ENCODE measurements at regions not wholly inside any gene's neighbourhood (a gene's known extent, or its start where the extent isn't known, plus 50 kb on each side); places are given as distances from the start of the nearest gene placed in this dataset.
"Not testable (repeated sequence)": the region's sequence is repeated elsewhere in the genome, so short reads cannot be mapped to it uniquely, and the experiment has no call there.

DNA sequence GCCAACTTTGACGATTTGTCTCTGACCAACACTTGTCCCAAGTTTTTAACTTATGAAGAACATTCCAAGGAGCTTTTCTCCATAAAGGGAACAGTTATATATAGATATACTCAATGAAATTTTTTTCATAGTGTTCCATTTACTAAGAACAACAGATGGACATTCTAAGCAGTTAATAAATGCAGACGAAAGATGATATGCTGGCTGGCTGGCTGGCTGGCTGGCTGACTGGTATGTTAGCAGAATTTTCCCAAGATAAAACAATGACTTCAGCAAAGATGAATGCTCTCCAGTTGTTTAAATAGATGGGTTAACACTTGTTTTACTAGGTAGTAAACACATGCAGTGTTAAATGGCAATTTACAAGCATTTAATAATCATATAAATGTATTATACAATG is 62.2 kb downstream of the SPANXN3 start:
- no peak for DNase-seq

DNA sequence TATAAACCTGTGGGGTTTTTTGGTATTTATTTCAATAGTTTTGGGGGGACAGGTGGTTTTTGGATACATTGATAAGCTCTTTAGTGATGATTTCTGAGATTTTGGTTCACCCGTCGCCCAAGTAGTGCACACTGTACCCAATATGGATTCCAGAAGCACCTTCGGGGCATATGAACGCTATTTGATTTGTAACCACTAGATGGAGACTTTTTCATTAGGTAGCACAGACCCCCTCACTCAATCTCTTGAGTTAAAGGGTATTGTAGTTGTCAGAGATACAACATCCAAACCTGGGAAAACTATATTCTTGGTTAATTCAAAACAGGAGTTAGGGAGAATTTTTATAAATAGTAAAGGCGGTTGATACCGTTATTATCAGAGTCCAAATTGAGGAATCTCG is 79.8 kb downstream of the SPANXN3 start:
- peak; percentile 26 to 33 for DNase-seq

DNA sequence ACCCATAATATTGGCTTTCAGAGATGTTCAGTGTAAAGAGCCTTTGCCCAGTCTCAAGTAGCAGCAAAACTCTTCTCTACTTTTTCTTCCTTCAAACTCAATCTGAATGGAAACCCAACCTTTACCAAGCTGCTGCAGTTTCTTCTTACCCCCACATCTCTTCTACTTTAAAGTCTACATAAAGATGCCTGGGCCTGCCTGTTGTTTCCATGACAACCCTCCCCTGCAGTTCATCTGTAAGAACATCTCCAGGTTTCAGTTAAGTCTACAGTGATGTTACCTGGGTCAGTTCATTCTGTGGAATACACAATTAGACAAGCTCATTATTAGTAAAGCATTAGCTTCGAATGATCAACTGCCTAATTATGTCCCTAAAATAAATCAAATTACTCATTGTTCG is 81.4 kb downstream of the SPANXN3 start:
- DNase-seq, result no peak

DNA sequence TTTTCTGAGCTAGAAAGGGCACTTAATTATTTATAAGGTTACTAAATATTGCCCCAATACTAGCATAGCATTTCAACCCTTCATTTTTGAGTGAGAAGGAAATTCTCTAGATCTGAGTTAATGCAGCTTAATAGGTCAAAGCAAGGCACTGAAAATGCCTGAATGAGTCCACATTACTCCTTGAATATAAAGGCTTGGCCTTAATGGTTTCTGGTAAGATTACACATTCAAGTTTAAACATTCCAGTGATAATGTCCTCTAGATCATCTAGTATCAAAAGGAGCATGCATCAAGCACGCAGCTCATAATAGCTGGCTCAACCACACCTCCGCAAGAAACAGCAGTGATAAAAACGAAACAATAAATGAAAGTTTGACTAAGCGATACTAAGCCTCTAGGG is 87.5 kb downstream of the SPANXN3 start:
- no peak for DNase-seq

DNA sequence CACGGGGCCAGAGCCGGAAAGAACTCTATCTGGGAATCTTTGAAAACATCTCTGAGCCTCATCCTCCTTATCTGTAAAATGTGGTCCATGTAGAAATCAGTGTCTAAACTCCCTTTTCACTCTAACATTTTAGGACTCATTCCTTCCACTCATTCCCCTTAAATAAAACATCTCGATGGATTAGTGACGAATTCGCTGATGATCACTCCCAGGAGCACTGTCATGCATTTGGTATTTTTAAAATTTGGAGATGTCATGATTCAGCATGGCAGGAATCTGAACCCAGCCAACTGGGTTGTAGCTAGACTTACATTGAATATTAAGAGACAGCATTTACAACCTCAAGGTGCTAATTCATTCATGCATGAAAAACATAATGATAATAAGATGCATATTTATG is 88.1 kb downstream of the SPANXN3 start:
- DNase-seq, result no peak

DNA sequence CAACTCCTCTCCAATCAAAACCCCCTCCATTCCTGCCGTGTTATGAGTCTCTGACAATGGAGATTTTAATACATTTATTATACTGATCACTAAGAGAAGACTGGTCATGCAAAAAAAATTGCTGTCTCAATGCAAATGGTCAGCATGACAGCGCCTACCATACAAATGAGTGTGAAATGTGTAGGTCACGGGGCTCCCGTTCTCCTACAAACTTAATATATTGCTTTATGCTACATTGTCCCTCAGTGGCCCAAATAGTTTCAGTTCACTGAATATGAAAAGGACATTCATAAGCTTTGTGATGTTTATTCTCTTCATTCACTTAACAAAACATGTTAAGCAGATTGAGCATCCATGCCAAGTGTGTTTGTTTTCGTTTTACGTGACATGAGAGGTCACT is 116.1 kb downstream of the SPANXN3 start:
- DNase-seq, result no peak

DNA sequence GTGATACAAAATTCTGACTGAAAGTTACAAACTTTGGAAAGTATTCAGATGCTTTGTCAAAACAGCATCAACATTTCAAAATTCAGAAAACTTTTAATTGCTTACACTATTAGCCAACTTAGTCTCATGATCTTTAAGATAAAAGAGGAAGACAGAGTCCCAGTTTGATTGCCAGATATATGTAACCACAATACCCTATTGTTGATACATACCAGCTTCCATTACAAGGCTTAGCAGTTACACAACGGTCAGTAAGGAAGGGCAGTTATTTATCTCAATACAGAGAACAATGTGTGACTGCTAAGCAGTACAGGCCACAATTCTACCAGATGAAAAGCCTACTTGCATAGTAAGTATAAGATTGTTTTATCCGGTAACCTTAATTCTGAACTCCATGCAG is 138.4 kb downstream of the SPANXN3 start:
- peak; percentile 0 to 13 for DNase-seq

DNA sequence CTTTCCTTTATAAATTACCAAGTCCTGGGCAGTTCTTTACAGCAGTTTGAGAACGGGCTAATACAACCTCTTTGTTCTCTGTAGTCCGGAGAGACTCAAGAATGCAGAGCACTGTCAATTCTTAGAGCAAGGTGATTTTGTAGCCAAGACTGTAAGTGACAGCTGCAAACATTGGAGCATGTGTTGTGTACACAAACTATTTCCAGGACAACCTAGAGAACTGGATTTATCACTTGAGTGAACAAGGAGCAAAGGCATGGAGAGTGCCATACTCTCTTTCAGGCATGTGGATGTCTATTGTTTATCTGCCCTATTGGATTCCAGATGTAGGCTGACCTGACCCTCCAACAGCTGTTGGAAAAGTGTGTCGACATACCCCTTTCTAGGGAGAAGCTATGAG is 153.9 kb downstream of the SPANXN3 start:
- no peak for DNase-seq

DNA sequence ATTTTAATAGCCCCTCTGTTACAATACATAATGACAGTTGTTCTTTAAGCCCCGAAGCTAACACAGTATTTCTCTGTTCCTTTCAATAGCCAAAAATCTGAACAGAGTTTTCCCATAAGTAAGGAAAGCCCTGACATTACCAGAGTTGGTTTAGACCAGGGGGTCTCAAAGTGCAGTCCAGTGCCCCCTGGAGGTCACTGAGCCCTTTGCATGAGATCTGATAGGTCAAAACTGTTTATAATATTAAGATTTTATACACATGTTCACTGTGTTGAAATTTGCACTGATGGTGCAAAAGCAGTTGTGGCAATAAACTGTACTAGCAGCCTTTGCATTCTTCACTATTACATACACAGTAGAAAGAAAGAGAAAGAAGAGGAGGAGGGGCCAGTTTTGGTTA is 177.1 kb downstream of the SPANXN3 start:
- no peak for DNase-seq

DNA sequence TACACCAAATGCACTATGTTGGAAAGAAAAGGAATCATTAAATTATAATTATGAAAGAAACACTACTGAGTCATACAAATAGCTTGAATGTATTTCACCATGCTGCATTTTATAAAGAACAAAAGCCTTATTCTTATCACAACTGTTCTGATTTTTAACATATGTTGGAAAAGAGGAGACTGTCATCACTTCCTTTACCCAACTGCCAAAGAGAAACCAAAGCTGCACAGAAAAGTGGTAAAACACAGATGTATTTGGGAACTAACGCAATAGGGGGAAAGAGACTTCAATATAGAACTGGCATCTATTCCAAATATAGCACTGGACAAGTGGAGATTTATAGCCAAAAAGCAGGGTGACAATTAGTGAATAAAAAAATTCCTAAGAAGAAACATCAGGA is 181.0 kb downstream of the SPANXN3 start:
- DNase-seq, result no peak

DNA sequence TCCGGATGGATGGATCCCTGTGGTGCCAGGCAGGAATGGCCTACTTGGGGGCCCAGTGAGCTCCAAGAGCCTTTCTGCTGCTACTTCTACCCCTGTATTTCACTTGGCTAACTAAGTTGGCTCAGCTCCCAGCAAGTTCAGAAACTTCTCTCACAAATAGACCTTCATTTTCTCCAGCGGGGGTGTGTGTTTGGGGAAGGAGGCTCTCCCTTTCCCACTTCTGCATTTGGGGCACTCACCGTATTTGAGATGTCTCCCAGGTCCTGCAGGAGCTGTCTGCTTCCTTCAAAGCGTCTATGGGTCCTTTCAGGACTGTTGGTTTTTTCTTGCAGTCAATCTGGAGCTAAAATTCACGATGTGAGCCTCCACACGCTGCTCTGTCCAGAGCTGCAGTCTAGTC is 197.7 kb downstream of the SPANXN3 start:
- no peak for DNase-seq

DNA sequence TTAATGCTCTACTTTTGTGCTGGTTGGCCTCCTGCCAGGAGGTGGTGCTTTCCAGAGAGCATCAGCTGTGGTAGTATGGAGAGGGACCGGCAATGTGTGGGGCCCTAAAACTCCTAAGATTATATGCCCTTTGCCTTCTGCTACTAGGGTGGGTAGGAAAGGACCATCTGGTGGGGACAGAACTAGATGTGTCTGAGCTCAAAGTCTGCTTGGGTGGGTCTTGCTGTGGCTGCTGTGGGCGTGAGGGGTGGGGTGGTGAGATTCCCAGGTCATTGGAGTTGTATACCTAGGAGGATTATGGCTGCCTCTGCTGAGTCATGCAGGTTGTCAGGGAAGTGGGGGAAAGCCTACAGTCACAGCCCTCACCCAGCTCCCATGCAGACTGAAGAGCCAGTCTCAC is 198.4 kb downstream of the SPANXN3 start:
- DNase-seq, result not testable (repeated sequence)

DNA sequence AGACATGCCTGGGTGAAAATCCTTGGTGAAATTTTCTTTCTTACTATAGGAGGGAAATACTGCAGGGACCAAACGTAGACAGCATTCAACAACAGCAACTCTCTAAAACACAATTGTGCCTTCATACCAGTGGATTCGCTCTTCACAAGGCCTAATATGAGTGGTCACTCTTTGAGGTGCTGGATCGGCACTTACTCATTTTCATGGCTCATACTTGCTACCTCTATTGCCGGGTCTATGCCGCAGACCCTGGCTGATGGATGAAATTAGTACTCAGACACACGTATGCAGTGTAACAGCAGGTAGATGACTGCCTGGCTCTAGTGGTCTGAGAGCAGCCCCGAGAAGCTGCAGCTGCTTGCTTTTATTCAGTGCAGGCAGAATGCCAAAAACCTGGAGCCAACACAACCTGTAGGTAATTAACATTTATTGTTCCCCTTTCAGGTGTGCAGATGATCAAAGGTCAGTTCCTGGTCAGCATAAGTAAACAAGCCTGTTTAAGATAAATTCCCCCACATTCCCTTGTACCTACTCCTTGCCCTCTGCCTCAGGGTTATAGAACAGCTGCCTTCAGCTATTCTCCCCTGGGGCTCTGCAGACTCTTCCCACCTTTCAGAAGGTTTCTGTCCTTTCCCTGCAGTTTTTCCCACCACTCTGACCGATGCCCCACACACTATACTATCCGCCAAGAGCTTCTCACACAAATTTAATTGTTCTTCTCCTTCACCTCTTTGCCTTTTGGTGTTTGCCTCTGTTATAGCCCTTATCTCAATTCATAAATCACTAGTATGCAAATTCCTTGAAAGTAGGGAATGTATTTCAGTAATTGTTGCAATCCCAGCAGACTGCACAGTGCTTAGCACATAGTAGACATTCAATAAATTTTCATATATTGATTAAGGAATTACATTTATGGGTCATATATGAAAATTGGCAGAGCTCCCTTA is 210.0 kb downstream of the SPANXN3 start:
- DNase-seq, result no peak

DNA sequence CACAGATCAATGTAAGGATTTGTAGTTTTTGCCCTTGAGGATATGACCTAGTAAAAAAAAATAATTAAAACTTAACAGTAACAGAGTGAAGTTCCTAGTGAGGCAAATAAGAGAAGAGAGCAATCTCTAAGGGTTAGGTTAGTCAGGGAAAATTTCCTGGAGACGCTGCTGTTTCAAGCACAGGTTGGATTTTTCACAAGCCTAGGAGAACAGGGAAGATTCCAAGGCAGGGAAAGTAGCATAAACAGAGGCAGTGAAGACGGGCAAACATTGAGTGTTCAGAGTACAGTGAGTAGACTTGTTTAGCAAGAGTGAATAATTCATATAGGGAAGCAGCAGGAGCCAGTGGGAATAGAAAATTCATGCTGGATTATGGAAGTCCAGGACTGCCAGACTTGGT is 212.8 kb downstream of the SPANXN3 start:
- no peak for DNase-seq

DNA sequence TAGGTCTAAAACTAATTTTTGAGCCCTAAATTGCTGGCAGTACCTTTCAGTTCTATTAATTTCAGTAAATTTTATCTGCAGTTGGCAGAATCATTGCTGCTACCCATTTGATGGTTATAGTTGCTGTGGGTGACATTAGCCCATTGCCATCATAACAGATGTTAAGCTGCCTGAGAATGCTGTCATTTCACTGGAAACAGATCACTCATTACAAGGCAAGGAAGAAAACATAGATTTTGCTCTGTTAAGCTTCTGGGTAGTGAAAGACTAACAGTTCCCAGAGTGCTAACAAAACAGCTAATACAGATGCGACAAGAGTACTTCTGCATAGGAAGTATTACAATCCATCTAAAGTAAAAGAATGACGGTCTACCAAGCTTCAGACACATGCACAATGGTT is 213.2 kb downstream of the SPANXN3 start:
- DNase-seq, result no peak

DNA sequence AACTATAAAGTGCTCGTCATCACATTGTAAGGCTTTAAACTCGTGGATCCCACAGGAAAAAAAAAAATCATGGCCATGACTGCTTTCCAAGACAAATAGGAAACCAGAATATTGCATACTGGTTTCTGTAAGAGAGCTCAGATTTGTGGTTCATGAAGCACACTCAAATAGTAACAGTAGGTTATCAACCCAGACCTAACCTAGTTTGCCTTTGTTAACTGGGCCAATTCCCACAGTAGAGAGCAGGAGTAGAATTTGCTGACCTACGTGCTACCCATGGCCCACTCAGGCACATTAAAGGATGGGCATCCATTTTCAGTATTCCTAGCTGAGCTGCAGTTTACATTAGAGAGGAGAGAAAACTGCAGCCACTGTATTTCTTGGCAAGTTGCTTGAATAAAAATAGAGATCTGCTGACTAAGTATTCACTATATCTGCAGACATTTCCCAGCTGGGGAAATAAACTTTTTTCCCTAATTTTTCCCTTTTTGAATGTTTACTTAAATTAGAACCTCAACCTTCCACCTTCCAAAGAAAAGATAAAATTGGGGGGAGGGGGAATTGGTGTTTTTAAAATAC is 218.5 kb downstream of the SPANXN3 start:
- DNase-seq, result no peak

DNA sequence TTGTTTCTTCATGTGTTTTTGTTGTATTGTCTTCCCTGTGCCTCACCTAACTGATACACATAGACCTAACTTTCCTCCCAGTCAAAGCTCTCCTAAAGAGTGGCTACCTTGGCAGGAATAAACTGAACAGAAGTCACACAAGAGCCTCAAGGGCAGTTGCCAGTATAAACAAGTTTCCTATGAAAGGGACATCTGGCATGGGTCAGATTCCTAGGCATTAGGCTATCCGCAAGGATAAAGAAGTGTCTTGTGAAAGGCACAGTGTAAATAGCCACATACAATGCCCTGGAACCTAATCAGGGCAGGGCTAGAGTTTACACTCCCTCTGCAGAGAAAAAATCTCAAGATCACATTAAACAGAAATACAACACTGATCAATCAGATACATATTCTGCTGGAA is 220.8 kb downstream of the SPANXN3 start:
- DNase-seq, result no peak

DNA sequence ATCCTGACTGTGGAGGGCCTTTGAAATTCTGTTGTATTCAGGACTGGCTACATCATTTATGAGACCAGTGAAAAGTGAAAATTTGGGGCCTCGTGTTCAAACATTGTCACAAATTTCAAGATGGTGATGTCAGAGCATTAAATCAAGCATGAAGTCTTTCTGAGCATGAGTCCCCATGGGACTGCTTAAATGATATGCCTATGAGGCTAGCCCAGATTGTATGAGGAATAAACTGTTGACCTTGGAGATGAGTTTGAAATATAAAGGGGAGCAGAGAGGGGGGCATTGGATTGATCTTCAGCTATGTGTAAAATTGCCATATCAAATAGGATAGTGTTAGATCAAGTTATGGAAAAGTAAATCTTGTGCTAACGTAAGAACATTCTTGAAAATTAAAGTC is 230.0 kb downstream of the SPANXN3 start:
- no peak for DNase-seq

DNA sequence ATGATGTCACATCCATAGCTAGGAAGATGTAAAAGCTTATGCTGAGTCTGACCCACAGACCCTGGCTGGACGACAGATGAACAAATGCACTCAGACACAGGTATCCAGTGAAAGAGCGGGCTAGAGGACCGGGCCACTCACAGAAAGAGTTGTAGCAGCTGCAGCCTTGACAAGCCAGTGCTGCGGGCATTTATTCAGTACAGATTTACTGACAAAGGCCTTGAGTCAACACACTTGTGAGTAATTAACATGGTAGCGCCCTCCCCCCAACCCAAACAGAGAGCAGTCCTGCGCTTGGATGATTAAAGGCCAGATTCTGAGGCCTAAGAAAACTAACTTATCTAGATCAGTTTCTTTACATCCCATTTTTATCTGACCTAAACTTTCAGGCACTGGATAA is 244.6 kb downstream of the SPANXN4 start:
- DNase-seq, result no peak

DNA sequence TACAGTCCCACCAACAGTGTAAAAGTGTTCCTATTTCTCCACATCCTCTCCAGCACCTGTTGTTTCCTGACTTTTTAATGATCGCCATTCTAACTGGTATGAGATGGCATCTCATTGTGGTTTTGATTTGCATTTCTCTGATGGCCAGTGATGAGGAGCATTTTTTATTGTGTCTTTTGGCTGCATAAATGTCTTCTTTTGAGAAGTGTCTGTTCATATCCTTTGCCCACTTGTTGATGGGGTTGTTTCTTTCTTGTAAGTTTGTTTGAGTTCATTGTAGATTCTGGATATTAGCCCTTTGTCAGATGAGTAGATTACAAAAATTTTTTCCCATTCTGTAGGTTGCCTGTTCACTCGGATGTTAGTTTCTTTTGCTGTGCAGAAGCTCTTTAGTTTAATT is 218.9 kb downstream of the SPANXN4 start:
- DNase-seq, result not testable (repeated sequence)

DNA sequence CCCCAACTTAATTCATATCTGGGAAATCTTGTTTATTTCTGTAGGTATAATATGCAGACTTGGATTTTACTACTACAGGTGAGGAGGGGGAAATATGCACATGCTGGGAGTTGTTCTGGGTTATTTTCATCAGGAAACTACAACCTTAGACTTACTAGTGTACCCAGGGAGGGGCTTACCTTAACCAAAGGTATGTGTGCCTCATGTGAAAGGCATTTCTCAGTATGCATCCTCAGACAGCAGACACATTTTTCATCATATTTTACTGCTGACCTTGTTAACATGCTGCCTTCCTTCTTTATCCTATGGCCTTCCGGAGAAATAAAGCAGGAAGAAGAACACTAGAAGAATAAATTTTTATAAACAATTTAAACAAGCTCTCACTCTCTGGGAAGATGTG is 214.9 kb downstream of the SPANXN4 start:
- no peak for DNase-seq

DNA sequence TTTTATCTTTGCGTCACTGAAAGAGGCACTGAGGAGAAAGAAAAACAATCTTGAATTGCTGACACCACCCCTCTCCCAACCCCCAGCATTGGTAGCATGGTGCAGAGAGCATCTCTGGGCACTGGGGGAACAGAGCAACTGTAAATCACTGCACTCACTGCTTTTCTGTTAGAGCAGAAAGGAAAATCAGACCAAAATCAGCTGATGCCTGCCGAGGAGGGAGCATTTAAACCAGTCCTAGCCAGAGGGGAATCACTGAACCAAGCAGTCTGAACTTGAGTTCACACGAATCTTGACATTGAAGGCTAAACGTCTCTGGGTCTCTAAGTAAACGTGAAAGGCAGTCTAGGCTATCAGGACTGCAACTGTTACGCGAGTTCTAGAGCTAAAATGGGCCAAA is 205.8 kb downstream of the SPANXN4 start:
- DNase-seq, result no peak

DNA sequence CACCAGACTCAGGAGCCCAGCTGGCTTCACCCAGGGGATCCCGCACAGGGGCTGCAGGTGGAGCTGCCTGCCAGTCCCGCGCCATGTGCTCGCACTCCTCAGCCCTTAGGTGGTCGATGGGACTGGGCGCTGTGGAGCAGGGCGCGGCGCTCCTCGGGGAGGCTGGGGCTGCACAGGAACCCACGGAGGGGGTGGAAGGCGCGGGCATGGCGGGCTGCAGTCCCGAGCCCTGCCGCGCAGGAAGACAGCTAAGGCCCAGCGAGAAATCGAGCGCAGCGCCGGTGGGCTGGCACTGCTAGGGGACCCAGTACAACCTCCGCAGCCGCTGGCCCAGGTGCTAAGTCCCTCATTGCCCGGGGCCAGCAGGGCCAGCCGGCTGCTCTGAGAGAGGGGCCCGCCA is 202.9 kb downstream of the SPANXN4 start:
- DNase-seq, result not testable (repeated sequence)

DNA sequence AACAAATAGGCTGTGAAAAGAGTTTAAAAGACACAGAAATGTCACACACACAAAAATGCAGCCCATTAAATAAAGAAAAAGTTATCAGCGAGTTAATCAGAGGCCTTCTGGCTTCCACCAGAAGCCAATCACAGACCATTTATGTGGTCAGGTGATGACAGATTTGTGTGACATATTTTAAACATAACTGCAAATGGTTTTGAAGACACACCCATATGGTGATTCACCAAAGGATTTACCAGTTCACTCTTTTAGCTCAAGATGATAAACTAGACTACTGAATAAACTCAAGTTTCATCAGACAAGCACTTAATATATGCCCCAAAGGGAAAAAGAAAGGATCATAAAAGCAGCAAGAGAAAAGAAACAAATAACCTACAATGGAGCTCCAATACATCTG is 181.2 kb downstream of the SPANXN4 start:
- DNase-seq, result no peak

DNA sequence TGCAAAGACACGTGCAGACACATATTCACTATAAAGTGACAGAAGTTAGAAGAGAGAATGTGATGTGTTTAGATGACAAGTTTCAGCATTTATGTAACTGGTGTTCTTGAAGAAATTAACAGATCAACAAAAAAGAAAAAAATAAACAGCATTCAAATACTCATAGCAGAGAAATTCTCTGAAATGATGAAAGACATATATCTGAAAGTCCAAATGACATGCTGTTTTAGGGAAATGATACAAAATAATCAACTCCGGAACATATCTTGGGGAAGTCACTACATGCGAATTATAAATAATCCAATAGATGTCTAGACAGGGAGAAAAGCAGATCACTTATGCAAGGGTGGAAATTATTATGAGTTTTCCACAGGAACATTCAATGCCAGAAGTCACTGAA is 146.0 kb downstream of the SPANXN4 start:
- DNase-seq, result no peak
